Stimulated activated CD4-positive, alpha-beta T cell treated with anti-CD3 and anti-CD28 coated beads, Interleukin-4, amount 100 ng/mL, for 24 hours (primary cell): ENCODE measurements at regions not wholly inside any gene's neighbourhood (a gene's known extent, or its start where the extent isn't known, plus 50 kb on each side); places are given as distances from the start of the nearest gene placed in this dataset.

Experiments
- DNase-seq: peaks from one replicate; pipeline ENCODE4 v3.0.0-alpha.2; 2020

DNA sequence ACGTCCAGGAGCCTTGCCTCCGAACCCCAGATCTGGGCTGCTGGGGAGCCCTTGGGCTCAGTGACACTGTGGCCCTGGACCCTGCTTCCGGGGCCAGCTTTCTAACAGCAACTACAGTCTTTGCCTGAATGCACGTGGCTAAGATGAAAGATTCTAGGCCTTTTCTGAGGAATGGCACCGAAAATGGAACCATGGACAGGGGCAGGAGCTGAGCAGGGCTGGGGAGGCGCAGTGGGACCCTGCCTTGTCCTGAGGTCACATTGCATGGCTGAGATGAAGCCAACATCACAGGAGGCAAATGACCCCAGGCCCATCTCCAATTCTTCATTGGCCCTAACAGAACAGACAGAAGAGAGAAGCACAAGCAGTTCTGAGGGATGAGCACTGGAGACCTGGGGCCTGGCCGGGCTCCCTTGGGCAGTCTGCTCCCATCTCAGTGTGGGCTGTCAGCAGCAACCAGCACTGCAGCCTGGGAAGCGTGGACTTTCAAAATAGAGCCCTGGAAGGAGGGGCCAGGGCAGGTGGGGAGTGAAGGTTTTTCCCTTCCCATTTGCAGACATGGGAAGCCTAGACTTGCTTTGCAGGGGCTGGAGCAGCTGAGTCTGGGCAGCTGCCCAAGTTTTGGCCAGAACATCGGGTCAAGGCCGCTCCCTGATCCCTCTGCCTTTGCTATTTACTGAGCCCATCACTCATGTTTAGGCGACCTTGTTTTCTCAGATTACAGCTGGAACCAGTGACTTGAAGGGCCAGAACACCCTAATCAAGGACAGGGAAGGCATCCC, 114.4 kb upstream of the TCERG1L start:
- DNase-seq, result no peak

DNA sequence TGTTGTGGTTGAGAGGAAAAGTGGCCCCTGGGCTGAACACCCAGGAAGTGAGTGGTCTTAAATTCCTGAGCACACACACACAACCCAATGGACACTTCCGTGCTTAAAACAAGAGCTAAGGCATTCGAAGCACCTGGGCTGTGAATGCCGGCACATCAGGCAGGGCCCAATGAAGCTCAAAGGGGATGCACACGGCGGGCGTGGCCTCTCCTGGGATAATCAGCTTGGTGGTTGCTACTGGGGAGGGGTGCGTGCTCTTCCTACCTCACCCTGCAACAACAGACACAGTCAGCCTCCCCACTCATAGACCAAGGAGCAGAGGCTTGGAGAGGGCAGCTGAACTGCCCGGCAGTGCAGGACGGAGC, 115.0 kb upstream of the TCERG1L start:
- no peak for DNase-seq

DNA sequence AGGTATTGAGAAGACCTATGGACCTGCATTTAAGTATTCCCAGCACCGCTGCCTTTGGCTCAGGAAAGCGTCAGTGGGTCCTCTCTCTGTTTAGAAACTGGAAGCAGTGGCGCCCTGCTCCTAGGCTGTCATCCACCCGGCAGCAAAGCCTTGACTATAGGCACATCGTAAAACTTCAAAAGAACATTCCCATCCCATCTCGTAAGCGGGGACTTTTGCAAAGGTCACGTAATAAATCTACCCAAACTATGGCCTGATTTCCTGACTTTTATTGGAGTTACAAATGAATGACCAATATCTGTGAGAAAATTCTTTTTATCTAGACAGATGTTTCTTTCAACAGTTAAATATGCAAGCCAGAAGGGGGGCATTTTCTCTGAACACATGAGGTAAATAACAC, 115.8 kb upstream of the TCERG1L start:
- DNase-seq, result no peak

DNA sequence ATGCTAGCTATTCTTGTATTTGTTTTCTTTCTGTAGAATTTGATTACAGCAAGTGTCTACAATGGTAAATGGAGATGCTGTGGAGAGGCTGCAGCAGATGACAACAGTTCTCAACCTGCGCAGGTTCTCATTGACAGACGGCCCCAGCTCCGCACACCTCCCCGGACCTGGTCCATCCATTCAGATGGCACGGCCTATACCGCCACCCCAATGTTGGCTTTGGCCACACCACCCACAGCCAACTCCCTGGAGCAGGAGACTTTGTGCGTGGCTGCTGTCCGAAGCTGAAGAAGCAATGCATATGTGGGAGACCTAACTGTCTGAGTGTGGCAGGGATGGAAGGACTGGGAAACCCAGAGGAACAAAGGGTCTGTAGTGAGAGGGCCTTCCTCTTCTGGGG, 116.4 kb upstream of the TCERG1L start:
- DNase-seq, result no peak

DNA sequence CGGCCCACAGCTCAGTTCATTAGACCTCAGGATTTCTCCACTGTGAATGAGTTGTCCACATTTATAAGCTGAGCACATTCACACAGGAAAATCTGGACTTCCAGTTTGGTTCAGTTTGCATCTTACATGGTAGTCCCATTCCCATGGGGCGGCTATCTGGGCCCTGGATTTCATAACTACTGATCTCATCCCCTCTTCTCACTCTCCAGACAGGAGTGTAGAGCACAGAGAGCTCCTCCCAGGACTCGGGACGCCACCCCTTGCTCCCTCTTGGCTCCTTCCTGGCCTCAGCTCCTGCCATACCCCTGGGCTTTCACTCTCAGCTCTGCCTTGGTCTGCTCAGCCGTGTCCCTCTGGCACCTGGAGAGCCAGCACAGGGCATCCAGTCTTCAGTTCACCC, 117.6 kb upstream of the TCERG1L start:
- DNase-seq, result no peak

DNA sequence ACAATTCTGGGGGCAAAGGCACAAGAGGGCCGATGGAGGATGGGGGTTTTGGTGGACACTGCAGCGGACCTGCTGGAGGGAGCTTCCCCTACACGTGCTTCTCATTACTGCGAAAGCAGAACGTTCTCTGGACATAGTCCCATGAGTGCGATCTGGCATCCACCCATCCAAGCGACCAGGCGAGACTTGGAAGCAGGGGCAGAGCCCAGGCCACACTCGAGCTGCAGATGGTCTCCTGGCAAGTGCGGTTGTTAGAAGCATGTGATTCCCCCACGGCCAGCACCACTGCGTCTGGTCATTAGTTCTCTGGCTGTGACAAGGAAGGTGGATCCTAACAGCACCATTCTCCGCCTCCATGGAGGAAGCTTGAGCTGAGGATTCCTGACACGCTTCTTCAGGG, 118.4 kb upstream of the TCERG1L start:
- no peak for DNase-seq

GRCh38 chr10:131430716-131431412, 119.3 kb upstream of the TCERG1L start:
- DNase-seq, result no peak

DNA sequence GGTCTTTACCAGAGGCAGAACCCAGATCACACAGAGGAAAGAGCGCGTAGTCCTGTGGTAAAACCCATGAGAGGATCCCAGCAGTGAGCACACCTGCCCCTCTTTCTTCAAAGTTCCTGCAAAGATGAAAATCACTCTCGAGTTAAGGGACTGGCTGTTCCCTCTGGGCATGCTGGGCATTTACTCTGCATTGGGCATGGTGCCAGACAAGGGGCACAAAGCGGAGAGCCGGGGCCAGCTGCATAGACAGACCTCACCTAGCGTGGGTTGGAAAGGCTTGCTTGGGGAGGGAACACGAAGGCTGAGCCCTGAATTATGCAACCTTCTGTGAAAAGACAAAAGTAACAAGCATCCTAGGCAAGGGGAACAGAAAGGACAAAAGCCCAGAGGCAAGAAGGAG, 120.0 kb upstream of the TCERG1L start:
- no peak for DNase-seq

DNA sequence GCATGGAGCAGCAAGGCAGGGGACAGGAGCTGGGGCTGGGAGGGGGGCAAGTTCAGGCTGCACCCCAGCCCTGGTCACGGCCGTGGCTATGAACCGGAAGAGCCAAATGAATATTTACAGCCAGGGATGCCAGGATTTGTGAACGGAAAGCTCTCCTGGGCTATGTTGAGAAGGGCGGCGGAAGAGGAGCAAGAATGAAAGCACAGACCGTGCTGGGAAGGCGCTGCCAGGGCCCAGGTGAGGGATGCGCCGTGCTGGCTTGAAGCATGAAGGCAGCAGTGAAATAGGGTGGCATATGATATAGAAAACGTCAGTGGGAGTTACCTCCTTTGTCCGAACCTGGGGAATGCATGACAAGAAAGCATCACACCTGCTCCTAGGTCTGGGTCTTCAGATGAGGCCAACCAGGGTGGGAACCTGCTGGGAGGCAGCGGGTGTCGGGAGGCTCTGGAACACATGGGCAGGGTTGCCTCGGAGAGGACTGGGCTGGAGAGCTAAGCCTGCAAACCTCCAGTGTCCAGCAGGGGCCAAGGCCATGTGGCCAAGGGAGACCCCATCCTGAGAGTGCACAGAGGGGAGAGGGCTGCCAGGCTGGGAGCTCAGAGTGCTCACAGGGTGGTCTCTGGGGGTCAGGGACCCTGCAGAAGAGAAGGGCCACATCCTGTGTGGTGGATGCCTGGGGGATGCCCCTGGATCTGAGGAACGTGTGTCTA, 120.6 kb upstream of the TCERG1L start:
- no peak for DNase-seq

DNA sequence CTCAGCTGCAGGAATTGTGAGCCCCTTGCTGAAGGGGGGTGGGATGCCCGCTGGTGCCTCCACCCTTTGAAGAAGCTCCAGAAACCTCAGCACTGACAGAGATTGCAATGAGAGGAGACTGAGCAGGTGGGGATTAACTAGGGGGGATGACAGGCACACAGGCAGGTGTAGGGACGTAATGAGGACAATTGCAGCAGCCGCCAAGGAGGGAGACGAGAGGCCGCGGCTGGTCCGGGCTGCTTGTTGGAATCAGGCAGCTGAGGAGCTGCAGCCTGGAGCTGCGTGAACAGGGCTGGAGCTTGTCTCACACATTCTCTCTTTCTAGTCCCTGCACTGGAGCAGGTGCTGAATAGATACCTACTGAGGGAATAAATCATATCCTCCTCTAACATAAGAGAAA, 122.0 kb upstream of the TCERG1L start:
- DNase-seq, result no peak

DNA sequence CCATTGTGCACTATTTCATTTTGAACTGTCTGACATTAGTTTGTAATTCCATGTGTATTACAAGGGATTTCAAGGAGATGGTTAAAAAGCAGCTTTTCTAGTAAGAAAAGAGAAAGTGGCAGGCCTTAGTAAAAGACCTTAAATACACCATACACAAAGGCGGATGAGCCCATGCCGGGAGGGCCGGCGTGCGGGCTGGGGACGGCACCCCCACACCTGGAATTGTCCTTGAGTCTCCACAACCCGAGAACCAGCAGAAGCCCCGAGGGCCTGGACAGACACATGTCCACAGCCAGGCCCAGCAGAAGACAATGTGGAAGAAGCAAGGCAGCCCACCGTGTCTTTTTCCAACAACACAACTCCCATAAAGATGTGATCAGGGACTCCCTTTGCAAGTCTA, 123.7 kb upstream of the TCERG1L start:
- DNase-seq, result no peak

GRCh38 chr10:131435760-131436457, 124.4 kb upstream of the TCERG1L start:
- DNase-seq, result no peak

- DNase-seq, result no peak
Measured at GRCh38 chr10:131436458-131436857, 124.9 kb upstream of the TCERG1L start.

- no peak for DNase-seq
Measured at GRCh38 chr10:131437556-131438475, 126.3 kb upstream of the TCERG1L start.

DNA sequence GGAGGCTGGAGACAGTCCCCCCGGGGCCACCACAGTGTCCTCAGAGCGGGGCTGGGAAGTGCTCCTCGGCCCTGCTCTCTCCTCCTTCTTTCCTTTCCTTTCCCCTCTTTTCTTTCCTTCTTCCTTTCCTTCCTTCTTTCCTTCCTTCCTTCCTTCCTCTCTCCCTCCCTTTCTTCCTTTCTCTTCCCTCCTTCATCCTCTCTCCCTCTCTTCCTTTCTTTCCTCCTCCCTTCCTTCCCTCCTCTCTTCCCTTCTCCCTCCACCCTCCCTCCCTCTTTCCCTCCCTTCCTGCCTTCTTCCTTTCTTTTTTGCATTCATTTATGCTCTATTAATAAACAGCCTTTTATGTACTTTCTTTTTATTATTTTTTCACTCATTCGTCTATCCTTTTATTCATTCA, 127.1 kb upstream of the TCERG1L start:
- no peak for DNase-seq

DNA sequence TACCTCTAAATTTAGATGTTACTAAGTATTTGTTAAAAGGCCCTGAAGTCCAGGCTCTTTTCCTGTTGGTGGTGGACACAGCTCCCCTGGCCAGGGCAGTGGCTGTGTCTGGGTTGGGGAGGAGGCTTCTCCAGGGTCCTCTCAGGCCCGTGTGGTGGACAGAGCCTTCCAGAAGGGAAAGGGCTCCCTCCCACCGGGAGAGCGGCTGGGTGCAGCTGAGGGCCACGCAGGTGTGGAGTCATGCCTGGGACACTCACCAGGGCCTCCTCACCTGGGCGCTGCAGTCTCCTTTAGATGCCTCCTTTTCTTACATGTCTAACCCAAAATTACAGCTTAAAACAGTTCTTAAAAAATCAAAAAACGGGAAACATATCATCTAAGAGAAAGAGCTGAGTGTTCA, 128.2 kb upstream of the TCERG1L start:
- DNase-seq, result no peak

DNA sequence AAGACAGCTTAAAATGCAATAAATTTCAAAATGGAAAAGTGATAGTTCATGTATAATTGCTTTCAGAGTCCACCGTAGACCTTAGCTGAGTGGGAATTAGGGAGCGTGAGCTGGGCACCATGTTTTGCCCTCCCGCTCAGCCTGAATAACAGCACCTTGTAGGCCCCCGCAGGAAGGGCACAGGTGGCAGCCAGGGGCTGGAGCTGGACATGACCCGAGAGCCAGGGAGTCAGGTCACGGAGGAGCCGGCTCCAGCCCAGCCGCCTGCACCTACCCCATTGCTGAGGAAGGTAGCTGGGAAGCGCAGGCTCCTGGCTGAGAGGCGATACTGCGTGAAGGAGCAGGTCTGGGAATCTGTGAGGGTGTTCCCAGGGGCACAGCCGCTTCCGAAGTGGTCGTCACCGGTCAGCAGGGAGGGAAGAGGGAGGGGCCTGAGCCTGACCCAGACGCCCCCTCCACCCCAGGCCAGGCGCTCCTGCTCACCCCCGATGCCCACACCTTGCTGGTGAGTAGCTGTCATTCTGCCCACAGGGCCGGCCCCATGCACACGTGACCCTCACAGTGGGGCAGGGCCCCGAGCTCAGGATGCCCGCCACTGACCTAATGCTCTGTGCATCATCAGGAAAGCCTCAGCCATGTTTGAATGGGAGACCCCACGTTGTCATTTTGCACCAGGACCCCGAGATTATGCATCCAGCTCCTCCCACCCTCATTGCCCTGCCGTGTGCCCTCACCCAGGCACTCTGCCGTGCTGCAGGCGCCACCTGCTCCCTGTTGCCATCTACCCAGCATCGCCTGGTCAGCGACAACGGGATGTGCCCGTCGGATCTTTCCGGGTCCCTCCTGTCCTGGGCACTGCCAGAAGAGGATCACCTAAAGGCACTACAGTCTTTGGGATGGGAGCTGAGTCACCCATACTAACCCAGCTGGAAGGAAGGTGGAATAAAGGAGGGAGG, 129.2 kb upstream of the TCERG1L start:
- DNase-seq, result no peak

- DNase-seq, result no peak
Measured at GRCh38 chr10:131442271-131442670, 130.8 kb upstream of the TCERG1L start.

DNA sequence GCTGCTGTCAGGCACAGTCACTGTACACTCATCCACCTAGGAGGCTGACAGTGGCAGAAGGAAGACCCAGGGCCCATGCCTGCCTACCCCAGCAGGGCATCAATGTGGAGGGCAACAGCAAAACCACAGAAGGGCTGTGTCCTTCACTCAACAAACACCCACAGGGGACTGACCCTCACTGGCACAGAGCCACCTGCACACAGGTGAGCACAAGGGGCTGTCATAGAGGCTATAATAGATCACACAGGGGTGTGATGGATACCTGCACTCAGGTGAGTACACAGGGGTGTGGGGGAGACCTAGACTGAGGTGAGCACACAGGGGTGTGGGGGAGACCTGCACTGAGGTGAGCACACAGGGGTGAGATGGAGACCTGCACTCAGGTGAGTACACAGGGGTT, 132.8 kb upstream of the TCERG1L start:
- DNase-seq, result no peak

- DNase-seq, result no peak
Measured at GRCh38 chr10:131444862-131445461, 133.4 kb upstream of the TCERG1L start.

DNA sequence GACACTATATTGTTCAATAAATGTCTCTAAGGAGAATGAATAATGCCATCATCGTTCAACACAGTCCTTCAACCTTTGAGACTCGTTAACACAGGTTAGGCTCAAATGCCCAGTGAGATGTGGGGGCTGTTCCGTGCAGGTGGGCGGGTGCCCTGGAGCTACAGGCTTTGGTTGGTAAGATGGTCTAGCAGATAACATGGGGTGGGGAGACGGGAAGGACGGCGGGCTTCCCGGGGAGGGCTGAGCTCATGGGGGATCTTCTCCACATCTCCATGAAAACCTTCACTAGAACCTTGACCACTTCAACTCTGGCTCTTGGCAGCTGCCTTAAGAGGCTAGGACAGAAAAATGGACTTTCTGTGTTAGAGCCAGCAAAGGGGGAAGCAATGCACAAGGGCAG, 134.1 kb upstream of the TCERG1L start:
- no peak for DNase-seq
